ENCODE measurements at regions not wholly inside any gene's neighbourhood (a gene's known extent, or its start where the extent isn't known, plus 50 kb on each side); places are given as distances from the start of the nearest gene placed in this dataset.

- TF ChIP-seq CTCF (IDR thresholded peaks at IDR 0.05; ENCODE audit: low read depth, low read length, missing control alignments) = no peak
- DNase-seq (ENCODE audit: extremely low read depth, low read depth) = no peak
- no peak overlapping the region for H3K4me3 ChIP-seq (replicated peaks; ENCODE audit: low read depth, low read length)
Observed at GRCh38 chr1:56236688-56237087, 342.7 kb downstream of the PLPP3 start.

- no peak overlapping the region for H3K4me3 ChIP-seq (replicated peaks; ENCODE audit: low read depth, low read length)
- DNase-seq (ENCODE audit: extremely low read depth, low read depth) = no peak
- TF ChIP-seq CTCF (IDR thresholded peaks at IDR 0.05; ENCODE audit: low read depth, low read length, missing control alignments) = no peak
Observed at GRCh38 chr1:56235909-56236510, 343.4 kb downstream of the PLPP3 start.

- no peak for DNase-seq (ENCODE audit: extremely low read depth, low read depth)
Observed at GRCh38 chr1:56229186-56229585, 350.2 kb downstream of the PLPP3 start.

GRCh38 chr1:56227886-56228285 is 351.5 kb downstream of the PLPP3 start:
- DNase-seq (ENCODE audit: extremely low read depth, low read depth) = no peak
- TF ChIP-seq CTCF (IDR thresholded peaks at IDR 0.05; ENCODE audit: low read depth, low read length, missing control alignments) = no peak
- no peak overlapping the region for H3K4me3 ChIP-seq (replicated peaks; ENCODE audit: low read depth, low read length)

More at GRCh38 chr1:56229186-56229585, 350.2 kb downstream of the PLPP3 start:
- no peak for TF ChIP-seq CTCF (IDR thresholded peaks at IDR 0.05; ENCODE audit: low read depth, low read length, missing control alignments)
- no peak overlapping the region for H3K4me3 ChIP-seq (replicated peaks; ENCODE audit: low read depth, low read length)

- no peak for TF ChIP-seq CTCF (IDR thresholded peaks at IDR 0.05; ENCODE audit: low read depth, low read length, missing control alignments)
- no peak overlapping the region for H3K4me3 ChIP-seq (replicated peaks; ENCODE audit: low read depth, low read length)
- no peak for DNase-seq (ENCODE audit: extremely low read depth, low read depth)
Observed at GRCh38 chr1:56227401-56227800, 352.0 kb downstream of the PLPP3 start.

- TF ChIP-seq CTCF (IDR thresholded peaks at IDR 0.05; ENCODE audit: low read depth, low read length, missing control alignments) = no peak
- H3K4me3 ChIP-seq (replicated peaks; ENCODE audit: low read depth, low read length) = no peak overlapping the region
- DNase-seq (ENCODE audit: extremely low read depth, low read depth) = no peak
Observed at GRCh38 chr1:56225964-56226815, 353.2 kb downstream of the PLPP3 start.

All from HFF-Myc (cell line).